NOMO-1 (cell line): ENCODE measurements at regions not wholly inside any gene's neighbourhood (a gene's known extent, or its start where the extent isn't known, plus 50 kb on each side); places are given as distances from the start of the nearest gene placed in this dataset.
"Not testable (repeated sequence)": the region's sequence is repeated elsewhere in the genome, so short reads cannot be mapped to it uniquely, and the experiment has no call there.

ENCODE experiments used
- DNase-seq, 2 experiments: peaks; one replicate each; lab custom pipeline; 2025; ENCODE audit not compliant: unreplicated experiment in 2 of 2; lab: John Stamatoyannopoulos, UW

GRCh38 chr12:94916663-94917062 is 86.8 kb downstream of the NDUFA12 start:
- no peak for DNase-seq

- DNase-seq: no peak
Measured at GRCh38 chr12:94909663-94910062, 93.8 kb downstream of the NDUFA12 start.

- not testable (repeated sequence) for DNase-seq
Measured at GRCh38 chr12:94905749-94906148, 97.7 kb downstream of the NDUFA12 start.

- DNase-seq: no peak
Measured at GRCh38 chr12:94900496-94900895, 103.0 kb downstream of the NDUFA12 start.

GRCh38 chr12:94898388-94898787 is 105.1 kb downstream of the NDUFA12 start:
- no peak for DNase-seq

- no peak for DNase-seq
Measured at GRCh38 chr12:94892544-94893267, 110.8 kb downstream of the NDUFA12 start.

- DNase-seq: no peak
Measured at GRCh38 chr12:94889445-94890210, 113.9 kb downstream of the NDUFA12 start.

GRCh38 chr12:94879542-94879941 is 124.0 kb downstream of the NDUFA12 start:
- no peak for DNase-seq

GRCh38 chr12:94875525-94875924 is 128.0 kb downstream of the NDUFA12 start:
- DNase-seq: peak in 1 of 2 experiments; percentile 42

GRCh38 chr12:94874518-94875302 is 128.8 kb downstream of the NDUFA12 start:
- DNase-seq: no peak

GRCh38 chr12:94873734-94874517 is 129.6 kb downstream of the NDUFA12 start:
- DNase-seq: no peak

GRCh38 chr12:94872971-94873733 is 130.3 kb downstream of the NDUFA12 start:
- DNase-seq: no peak

- no peak for DNase-seq
Measured at GRCh38 chr12:94872671-94872970, 130.9 kb downstream of the NDUFA12 start.

GRCh38 chr12:94872007-94872653 is 131.4 kb downstream of the NDUFA12 start:
- no peak for DNase-seq

- no peak for DNase-seq
Measured at GRCh38 chr12:94870511-94870910, 133.0 kb downstream of the NDUFA12 start.

GRCh38 chr12:94868161-94868560 is 135.3 kb downstream of the NDUFA12 start:
- DNase-seq: no peak

- DNase-seq: no peak
Measured at GRCh38 chr12:94867066-94867855, 136.2 kb downstream of the NDUFA12 start.

GRCh38 chr12:94864987-94865386 is 138.5 kb downstream of the NDUFA12 start:
- DNase-seq: no peak
